Cardiac fibroblast (primary cell): ENCODE measurements at regions not wholly inside any gene's neighbourhood (a gene's known extent, or its start where the extent isn't known, plus 50 kb on each side); places are given as distances from the start of the nearest gene placed in this dataset.

Experiments
- DNase-seq, 2 donors: peaks; one replicate each; pipeline versions ENCODE4 v3.0.0 to v3.0.0-alpha.2; 2010; ENCODE audit warnings: low read depth in 2 of 2
- H3K4me3 ChIP-seq, 2 donors: replicated peaks in 1 of 2; 1 replicate in 1 of 2; 2 replicates in 1 of 2; pipeline ENCODE4 v1.5.1; 2011; ENCODE audit warnings: low read depth in 2 of 2, low read length in 2 of 2, mild to moderate bottlenecking in 2 of 2, moderate library complexity in 1 of 2
- TF ChIP-seq, protein P1 (sequence below): IDR thresholded peaks from one replicate; pipeline ENCODE4 v1.5.1; 2011; ENCODE audit warnings: low read depth, mild to moderate bottlenecking, low read length, inconsistent platforms

GRCh38 chr4:96833831-96834230, 993.9 kb downstream of the PDHA2 start:
- no peak overlapping the region for H3K4me3 ChIP-seq
- DNase-seq = peak in 1 of 2 donors; percentile 24
- TF ChIP-seq, protein P1, sequence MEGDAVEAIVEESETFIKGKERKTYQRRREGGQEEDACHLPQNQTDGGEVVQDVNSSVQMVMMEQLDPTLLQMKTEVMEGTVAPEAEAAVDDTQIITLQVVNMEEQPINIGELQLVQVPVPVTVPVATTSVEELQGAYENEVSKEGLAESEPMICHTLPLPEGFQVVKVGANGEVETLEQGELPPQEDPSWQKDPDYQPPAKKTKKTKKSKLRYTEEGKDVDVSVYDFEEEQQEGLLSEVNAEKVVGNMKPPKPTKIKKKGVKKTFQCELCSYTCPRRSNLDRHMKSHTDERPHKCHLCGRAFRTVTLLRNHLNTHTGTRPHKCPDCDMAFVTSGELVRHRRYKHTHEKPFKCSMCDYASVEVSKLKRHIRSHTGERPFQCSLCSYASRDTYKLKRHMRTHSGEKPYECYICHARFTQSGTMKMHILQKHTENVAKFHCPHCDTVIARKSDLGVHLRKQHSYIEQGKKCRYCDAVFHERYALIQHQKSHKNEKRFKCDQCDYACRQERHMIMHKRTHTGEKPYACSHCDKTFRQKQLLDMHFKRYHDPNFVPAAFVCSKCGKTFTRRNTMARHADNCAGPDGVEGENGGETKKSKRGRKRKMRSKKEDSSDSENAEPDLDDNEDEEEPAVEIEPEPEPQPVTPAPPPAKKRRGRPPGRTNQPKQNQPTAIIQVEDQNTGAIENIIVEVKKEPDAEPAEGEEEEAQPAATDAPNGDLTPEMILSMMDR = no peak

GRCh38 chr4:96835991-96836390, 996.1 kb downstream of the PDHA2 start:
- no peak overlapping the region for H3K4me3 ChIP-seq
- TF ChIP-seq, protein P1 = no peak
- no peak for DNase-seq

- H3K4me3 ChIP-seq = no peak overlapping the region
- no peak for DNase-seq
- TF ChIP-seq, protein P1 = no peak
Observed at GRCh38 chr4:96839441-96839840, 999.5 kb downstream of the PDHA2 start.

DNA sequence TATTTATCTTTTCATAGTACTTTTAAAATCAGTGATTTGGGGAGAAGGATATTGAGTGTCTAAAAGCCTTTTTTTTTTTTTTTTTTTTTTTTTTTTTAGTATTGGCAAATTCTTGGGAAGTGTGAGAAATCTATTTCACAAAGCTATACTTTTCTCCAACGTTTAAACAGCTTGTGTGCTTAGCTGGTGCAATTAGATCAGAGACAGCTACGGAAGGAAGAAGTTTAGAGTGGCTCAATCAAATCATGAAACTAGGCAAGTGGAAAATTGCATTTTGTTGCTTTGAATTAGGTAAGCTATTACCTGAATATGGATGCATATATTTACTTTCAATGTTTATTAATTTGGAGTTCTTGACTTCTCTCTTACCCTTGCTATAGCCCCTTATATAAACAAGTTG, 1001.9 kb downstream of the PDHA2 start:
- DNase-seq = no peak
- no peak overlapping the region for H3K4me3 ChIP-seq
- TF ChIP-seq, protein P1 = no peak

- TF ChIP-seq, protein P1 = no peak
- DNase-seq = no peak
- H3K4me3 ChIP-seq = no peak overlapping the region
Observed at GRCh38 chr4:96844858-96845490, 1005.1 kb downstream of the PDHA2 start.

DNA sequence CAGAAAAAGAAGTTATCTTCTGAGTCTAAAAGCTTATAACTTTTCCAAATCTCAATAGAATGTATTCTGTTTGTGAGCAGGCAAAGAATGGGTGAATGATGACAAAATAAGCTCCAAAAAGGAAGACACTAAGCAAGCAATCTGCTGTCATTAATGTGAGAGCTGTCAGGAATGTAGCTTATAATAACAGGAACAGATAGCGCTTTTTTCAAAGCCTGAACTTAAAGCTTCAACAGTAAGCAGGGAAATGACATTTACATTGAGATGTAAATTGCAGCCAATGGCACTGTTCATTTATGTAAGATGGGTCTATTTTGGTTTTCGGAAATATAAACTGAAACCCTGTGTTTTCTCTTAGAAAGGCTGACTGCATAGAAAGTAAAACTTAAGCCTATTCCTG, 1005.9 kb downstream of the PDHA2 start:
- no peak for DNase-seq
- H3K4me3 ChIP-seq = no peak overlapping the region
- TF ChIP-seq, protein P1 = no peak

DNA sequence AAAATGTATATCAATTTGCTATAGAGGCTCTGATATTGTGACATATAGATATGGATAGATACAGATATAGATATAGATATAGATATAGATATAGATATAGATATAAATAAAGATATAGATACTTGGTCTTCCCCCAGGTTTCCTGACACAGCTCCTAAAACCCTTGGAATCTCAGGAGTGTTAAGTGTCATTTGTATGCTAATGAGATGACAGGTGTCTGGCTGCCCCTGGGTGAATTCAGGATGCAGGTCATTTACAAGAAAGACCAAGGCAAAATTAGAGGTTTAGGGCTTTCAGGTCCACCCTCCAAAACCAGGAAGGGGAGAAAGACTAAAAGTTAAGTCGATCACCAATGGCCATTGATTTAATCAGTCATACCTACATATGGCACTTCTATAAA, 1034.8 kb downstream of the PDHA2 start:
- TF ChIP-seq, protein P1 = no peak
- H3K4me3 ChIP-seq = no peak overlapping the region
- no peak for DNase-seq
